PC-9 (cell line): ENCODE measurements at regions not wholly inside any gene's neighbourhood (a gene's known extent, or its start where the extent isn't known, plus 50 kb on each side); places are given as distances from the start of the nearest gene placed in this dataset.

Source experiments
- BruUV-seq: library from RNA; stranded (reverse); fragments of 400-500 nt; replicated peaks from 2 replicates; lab custom pipeline; 2021; lab: Mats Ljungman, UMichigan
- CTCF ChIA-PET: fragments of 300-600 bp; sonication (Branson Sonifier 250); formaldehyde crosslinking; loops from one replicate; lab custom pipeline; 2022; ENCODE audit warnings: antibody characterized with exemption; lab: Charles Lee
- POLR2A ChIA-PET: fragments of 300-600 bp; sonication (Branson Sonifier 250); formaldehyde crosslinking; loops from one replicate; lab custom pipeline; 2022; ENCODE audit warnings: antibody characterized with exemption; ENCODE audit not compliant: unreplicated experiment; lab: Charles Lee
- DNase-seq, 2 experiments: peaks; one replicate each; pipeline versions ENCODE4 v3.0.0 to v3.0.0-alpha.2; 2015 to 2022; ENCODE audit warnings: mixed read lengths in 1 of 2
- H2AFZ ChIP-seq: fragments of 200-600 bp; sonication (generic); 2 replicates; pipeline ENCODE4 v1.8.1; 2017; ENCODE audit warnings: antibody characterized with exemption
- H3F3A ChIP-seq: fragments of 200-600 bp; sonication (generic); 2 replicates; pipeline ENCODE4 v1.8.1; 2017; ENCODE audit warnings: antibody characterized with exemption, mild to moderate bottlenecking, low read depth; ENCODE audit not compliant: insufficient read depth
- H3K27ac ChIP-seq: fragments of 200-600 bp; sonication (generic); 2 replicates; pipeline ENCODE4 v1.6.1; 2016; ENCODE audit warnings: mixed run types
- H3K27me3 ChIP-seq: fragments of 200-600 bp; sonication (generic); 2 replicates; pipeline ENCODE4 v1.6.1; 2016; ENCODE audit warnings: low read depth, mixed run types; ENCODE audit not compliant: insufficient read depth
- H3K36me3 ChIP-seq: fragments of 200-600 bp; sonication (generic); 2 replicates; pipeline ENCODE4 v1.6.1; 2016; ENCODE audit warnings: low read depth, mixed run types
- H3K4me1 ChIP-seq: fragments of 200-600 bp; sonication (generic); replicated peaks from 2 replicates; pipeline ENCODE4 v1.6.1; 2016; ENCODE audit warnings: mixed run types; ENCODE audit not compliant: insufficient read depth
- H3K4me2 ChIP-seq: fragments of 200-600 bp; sonication (generic); 2 replicates; pipeline ENCODE4 v1.6.1; 2017; ENCODE audit warnings: mixed run types
- H3K4me3 ChIP-seq: fragments of 200-600 bp; sonication (generic); 2 replicates; pipeline ENCODE4 v1.6.1; 2016; ENCODE audit warnings: mixed run types
- H3K79me2 ChIP-seq: fragments of 200-600 bp; sonication (generic); 2 replicates; pipeline ENCODE4 v1.6.1; 2017; ENCODE audit warnings: low read depth, mixed run types
- H3K9me2 ChIP-seq: fragments of 200-600 bp; sonication (generic); 2 replicates; pipeline ENCODE4 v1.8.1; 2017; ENCODE audit warnings: mild to moderate bottlenecking; ENCODE audit not compliant: insufficient read depth
- H3K9me3 ChIP-seq: fragments of 200-600 bp; sonication (generic); 2 replicates; pipeline ENCODE4 v1.8.1; 2016; ENCODE audit warnings: low read depth; ENCODE audit not compliant: insufficient read depth
- H4K20me1 ChIP-seq: fragments of 200-600 bp; sonication (generic); 2 replicates; pipeline ENCODE4 v1.8.1; 2017; ENCODE audit not compliant: insufficient read depth
- CTCF ChIP-seq: fragments of 200-600 bp; sonication (generic); conservative IDR thresholded peaks from 2 replicates; pipeline ENCODE4 v1.6.1; 2017; ENCODE audit warnings: mixed run types, antibody characterized with exemption, mild to moderate bottlenecking, moderate library complexity
- EZH2 ChIP-seq: fragments of 200-600 bp; sonication (generic); IDR thresholded peaks from 2 replicates; pipeline ENCODE4 v1.8.0; 2017; ENCODE audit warnings: antibody characterized with exemption, low read depth
- intact Hi-C: fragments of 100-400 bp; cut with micrococcal nuclease; formaldehyde crosslinking; loops from one replicate; pipeline ENCODE4 v1.10.0; 2022; ENCODE audit not compliant: unreplicated experiment

DNA sequence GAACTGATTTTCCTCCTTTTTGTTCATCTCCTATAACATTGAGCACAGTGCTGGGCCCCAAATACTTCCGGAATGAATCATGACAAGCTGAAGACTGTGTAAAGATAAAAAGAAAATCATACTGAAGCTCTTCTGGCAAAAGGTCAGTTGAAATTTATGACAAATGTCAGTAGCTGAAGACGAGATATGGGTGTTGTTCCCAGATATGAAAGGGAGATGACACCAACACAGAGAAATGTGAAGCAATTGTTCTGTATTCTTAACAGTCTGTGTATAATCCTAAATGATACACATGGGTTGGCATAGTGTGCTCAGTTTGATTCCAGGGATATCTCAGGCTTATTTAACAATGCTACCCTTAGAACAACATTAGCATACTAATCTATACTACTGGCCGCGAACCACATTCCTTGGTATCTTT is 170.5 kb upstream of the PITX2 start:
- H3K9me2 ChIP-seq: no peaks in the 10 kb centered on the region
- TF ChIP-seq EZH2 (no peak), CTCF (no peak)
- H3K27ac ChIP-seq: no peak overlapping the region
- H3K4me2 ChIP-seq: no peak overlapping the region
- no peak overlapping the region for H3K4me3 ChIP-seq
- no peaks in the 10 kb centered on the region for H4K20me1 ChIP-seq
- H3K79me2 ChIP-seq: no peaks in the 10 kb centered on the region
- no peaks in the 10 kb centered on the region for H3K9me3 ChIP-seq
- ChIA-PET POLR2A (no interaction called here), CTCF (no interaction called here)
- no peak overlapping the region for H2AFZ ChIP-seq
- no peaks in the 10 kb centered on the region for H3K36me3 ChIP-seq
- no peaks in the 10 kb centered on the region for H3K27me3 ChIP-seq
- BruUV-seq: no TSS peak
- H3F3A ChIP-seq: no peaks in the 10 kb centered on the region
- no peaks in the 10 kb centered on the region for H3K4me1 ChIP-seq
- intact Hi-C loops: no loop called here
- DNase-seq: no peak

- intact Hi-C loops: no loop called here
- no peak overlapping the region for H3K27ac ChIP-seq
- TF ChIP-seq EZH2: no peak
- TF ChIP-seq CTCF: no peak
- no peaks in the 10 kb centered on the region for H3K4me1 ChIP-seq
- no peaks in the 10 kb centered on the region for H3K27me3 ChIP-seq
- ChIA-PET CTCF (no interaction called here), POLR2A (no interaction called here)
- no peaks in the 10 kb centered on the region for H3K9me3 ChIP-seq
- H3K4me2 ChIP-seq: no peak overlapping the region
- no peaks in the 10 kb centered on the region for H4K20me1 ChIP-seq
- H3F3A ChIP-seq: no peaks in the 10 kb centered on the region
- no TSS peak for BruUV-seq
- H3K79me2 ChIP-seq: no peaks in the 10 kb centered on the region
- H3K4me3 ChIP-seq: no peak overlapping the region
- no peak for DNase-seq
- no peaks in the 10 kb centered on the region for H3K9me2 ChIP-seq
- no peak overlapping the region for H2AFZ ChIP-seq
- no peaks in the 10 kb centered on the region for H3K36me3 ChIP-seq
Measured at GRCh38 chr4:110793890-110794554, 171.1 kb upstream of the PITX2 start.

- ChIA-PET CTCF (no interaction called here), POLR2A (no interaction called here)
- no peak overlapping the region for H2AFZ ChIP-seq
- no peak overlapping the region for H3K27ac ChIP-seq
- intact Hi-C loops: no loop called here
- no peaks in the 10 kb centered on the region for H3K36me3 ChIP-seq
- H4K20me1 ChIP-seq: no peaks in the 10 kb centered on the region
- H3K27me3 ChIP-seq: no peaks in the 10 kb centered on the region
- no peak overlapping the region for H3K4me2 ChIP-seq
- TF ChIP-seq EZH2: no peak
- TF ChIP-seq CTCF: no peak
- DNase-seq: no peak
- H3K9me2 ChIP-seq: no peaks in the 10 kb centered on the region
- no peaks in the 10 kb centered on the region for H3K79me2 ChIP-seq
- no TSS peak for BruUV-seq
- no peaks in the 10 kb centered on the region for H3K4me1 ChIP-seq
- H3K9me3 ChIP-seq: no peaks in the 10 kb centered on the region
- H3F3A ChIP-seq: no peaks in the 10 kb centered on the region
- H3K4me3 ChIP-seq: no peak overlapping the region
Measured at GRCh38 chr4:110795971-110796370, 173.1 kb upstream of the PITX2 start.
